GM23338 (cell line): ENCODE measurements at regions not wholly inside any gene's neighbourhood (a gene's known extent, or its start where the extent isn't known, plus 50 kb on each side); places are given as distances from the start of the nearest gene placed in this dataset.

Source experiments
- ATAC-seq: fragments of 200-7000 bp; cut with Tn5 transposase; 3 replicates; pipeline ENCODE4 v1.9.1; 2020
- DNase-seq: peaks from one replicate; pipeline ENCODE4 v3.0.0-alpha.2; 2015; ENCODE audit warnings: low spot score
- H2AFZ ChIP-seq: fragments of 200-600 bp; sonication (generic); 2 replicates; pipeline ENCODE4 v1.8.0; 2016; ENCODE audit warnings: antibody characterized with exemption, mild to moderate bottlenecking, moderate library complexity
- H3F3A ChIP-seq: fragments of 200-600 bp; sonication (generic); replicated peaks from 2 replicates; pipeline ENCODE4 v1.8.0; 2017; ENCODE audit warnings: antibody characterized with exemption, mixed run types, low read depth
- H3K27ac ChIP-seq: fragments of 200-600 bp; sonication (generic); 2 replicates; pipeline ENCODE4 v1.6.1; 2016; ENCODE audit warnings: low read depth
- H3K27me3 ChIP-seq: fragments of 200-600 bp; sonication (generic); 2 replicates; pipeline ENCODE4 v1.8.0; 2016; ENCODE audit warnings: mild to moderate bottlenecking, mixed run types, moderate library complexity; ENCODE audit not compliant: insufficient read depth
- H3K36me3 ChIP-seq: fragments of 200-600 bp; sonication (generic); 2 replicates; pipeline ENCODE4 v1.8.0; 2016; ENCODE audit warnings: mild to moderate bottlenecking; ENCODE audit not compliant: insufficient read depth
- H3K4me1 ChIP-seq: fragments of 200-600 bp; sonication (generic); 2 replicates; pipeline ENCODE4 v1.8.0; 2016; ENCODE audit warnings: mild to moderate bottlenecking, moderate library complexity; ENCODE audit not compliant: insufficient read depth
- H3K4me2 ChIP-seq: fragments of 200-600 bp; sonication (generic); 2 replicates; pipeline ENCODE4 v1.7.1; 2017; ENCODE audit warnings: mixed run types
- H3K4me3 ChIP-seq: fragments of 200-600 bp; sonication (generic); 2 replicates; pipeline ENCODE4 v1.6.1; 2016; ENCODE audit warnings: mixed run types
- H3K79me2 ChIP-seq: fragments of 200-600 bp; sonication (generic); replicated peaks from 2 replicates; pipeline ENCODE4 v1.8.0; 2017; ENCODE audit warnings: mild to moderate bottlenecking; ENCODE audit not compliant: insufficient read depth
- H3K9me2 ChIP-seq: fragments of 200-600 bp; sonication (generic); 2 replicates; pipeline ENCODE4 v1.8.0; 2017; ENCODE audit not compliant: insufficient read depth
- H4K20me1 ChIP-seq: fragments of 200-600 bp; sonication (generic); replicated peaks from 2 replicates; pipeline ENCODE4 v1.8.0; 2017; ENCODE audit warnings: mild to moderate bottlenecking; ENCODE audit not compliant: insufficient read depth
- H3K27ac Mint-ChIP-seq: 2 replicates; pipeline ENCODE4 v1.8.0; 2020; ENCODE audit warnings: inconsistent platforms, mild to moderate bottlenecking, moderate library complexity, mixed read lengths
- H3K27me3 Mint-ChIP-seq: 3 replicates; pipeline ENCODE4 v1.8.0; 2022; ENCODE audit warnings: low read depth, mild to moderate bottlenecking, moderate library complexity, mixed read lengths, inconsistent platforms; ENCODE audit not compliant: insufficient read depth, poor library complexity
- H3K36me3 Mint-ChIP-seq: 3 replicates; pipeline ENCODE4 v1.8.0; 2021; ENCODE audit warnings: low read depth, mild to moderate bottlenecking, inconsistent platforms, moderate library complexity, mixed read lengths
- H3K4me1 Mint-ChIP-seq: 3 replicates; pipeline ENCODE4 v1.8.0; 2020; ENCODE audit warnings: mild to moderate bottlenecking, inconsistent platforms, mixed read lengths
- H3K4me3 Mint-ChIP-seq: 3 replicates; pipeline ENCODE4 v1.8.0; 2021; ENCODE audit warnings: moderate library complexity, mild to moderate bottlenecking, inconsistent platforms, mixed read lengths
- H3K9me3 Mint-ChIP-seq: 3 replicates; pipeline ENCODE4 v1.8.0; 2020; ENCODE audit warnings: moderate library complexity, mild to moderate bottlenecking, inconsistent platforms, mixed read lengths
- CREB1 ChIP-seq: fragments of 250-450 bp; sonication (Bioruptor Pico); IDR thresholded peaks from 2 replicates; pipeline ENCODE4 v1.5.0; 2020; ENCODE audit warnings: low read depth, mild to moderate bottlenecking, moderate library complexity
- CTCF ChIP-seq, 2 experiments: fragments of 200-600 bp in 1 of 2; sonication (generic) in 1 of 2; conservative IDR thresholded peaks; 2 replicates each; pipeline versions ENCODE4 v1.5.1 to v1.6.1; 2016 to 2017; ENCODE audit warnings: antibody characterized with exemption in 2 of 2, low read depth in 2 of 2, mild to moderate bottlenecking in 2 of 2, moderate library complexity in 1 of 2
- ETS1 ChIP-seq: IDR thresholded peaks from 2 replicates; pipeline ENCODE4 v1.6.1; 2016; ENCODE audit warnings: antibody characterized with exemption
- EZH2 ChIP-seq: fragments of 200-600 bp; sonication (generic); IDR thresholded peaks from one replicate; pipeline ENCODE4 v1.8.0; 2017; ENCODE audit warnings: antibody characterized with exemption, mild to moderate bottlenecking, low read depth; ENCODE audit not compliant: unreplicated experiment
- NANOG ChIP-seq: IDR thresholded peaks from 2 replicates; pipeline ENCODE4 v1.6.1; 2016; ENCODE audit warnings: antibody characterized with exemption, borderline replicate concordance
- POLR2AphosphoS5 ChIP-seq: IDR thresholded peaks from 2 replicates; pipeline ENCODE4 v1.6.1; 2016; ENCODE audit warnings: antibody characterized with exemption, low read depth
- REST ChIP-seq: IDR thresholded peaks from one replicate; pipeline ENCODE4 v1.6.1; 2018; ENCODE audit warnings: antibody characterized with exemption; ENCODE audit not compliant: unreplicated experiment
- STAT1 ChIP-seq: IDR thresholded peaks from one replicate; pipeline ENCODE4 v1.6.1; 2016; ENCODE audit warnings: antibody characterized with exemption; ENCODE audit not compliant: unreplicated experiment
- ZNF114 ChIP-seq: fragments of 250-450 bp; sonication (Bioruptor Pico); IDR thresholded peaks from 2 replicates; pipeline ENCODE4 v1.5.0; 2020; ENCODE audit warnings: mild to moderate bottlenecking, moderate library complexity
- ZNF462 ChIP-seq: fragments of 250-450 bp; sonication (Bioruptor Pico); IDR thresholded peaks from 2 replicates; pipeline ENCODE4 v1.5.0; 2020; ENCODE audit warnings: mild to moderate bottlenecking, moderate library complexity

GRCh38 chr11:130808541-130808940 lies 107.7 kb downstream of the SNX19 start:
- H3K4me3 Mint-ChIP-seq: no peak overlapping the region

DNA sequence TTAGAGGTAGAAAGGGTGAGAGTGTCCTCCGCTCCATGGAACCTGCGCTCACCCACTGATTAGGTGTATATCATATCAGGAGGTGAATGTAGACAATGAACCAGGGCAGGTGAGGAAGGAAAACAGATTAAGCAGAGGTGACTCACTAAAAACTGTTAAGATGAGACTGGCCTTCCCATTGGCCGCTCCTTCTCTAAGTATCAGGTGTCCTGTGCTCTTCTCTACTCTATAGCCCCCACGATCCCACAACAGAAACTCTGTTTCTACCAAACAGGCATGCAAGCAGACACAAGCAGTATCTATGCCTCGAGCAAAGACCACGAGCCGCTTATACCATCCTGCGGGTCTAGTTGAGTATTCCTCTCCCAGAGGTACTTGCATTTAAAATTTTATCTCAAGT lies 103.1 kb downstream of the SNX19 start:
- no peaks in the 10 kb centered on the region for H3K36me3 ChIP-seq
- H3K4me1 ChIP-seq: peaks cover 9% of the 10 kb centered on the region
- H3K4me3 ChIP-seq: no peak overlapping the region
- no peaks in the 10 kb centered on the region for H3K36me3 Mint-ChIP-seq
- ATAC-seq (peak; percentile 83), DNase-seq (no peak)
- no peak overlapping the region for H3K27ac Mint-ChIP-seq
- peaks cover 7% of the 10 kb centered on the region; the same call in 1 of the 2 replicates for H3K9me2 ChIP-seq
- peaks cover 9% of the 10 kb centered on the region; the same call in 2 of the 3 replicates for H3K4me1 Mint-ChIP-seq
- no peaks in the 10 kb centered on the region for H3K9me3 Mint-ChIP-seq
- no peak overlapping the region for H3K4me3 Mint-ChIP-seq
- no peaks in the 10 kb centered on the region for H4K20me1 ChIP-seq
- no peak overlapping the region for H3K4me2 ChIP-seq
- peak overlapping the region; percentile 92 for H2AFZ ChIP-seq
- no peaks in the 10 kb centered on the region for H3K79me2 ChIP-seq
- peaks cover 2% of the 10 kb centered on the region for H3K27me3 Mint-ChIP-seq
- no peaks in the 10 kb centered on the region for H3K27me3 ChIP-seq
- no peak overlapping the region for H3K27ac ChIP-seq
- no peaks in the 10 kb centered on the region for H3F3A ChIP-seq
- TF ChIP-seq CTCF (conservative IDR thresholded peaks at IDR 0.05; ENCODE audit: low read depth in 2 of 2) (no peak), ETS1 (no peak), ZNF114 (CRISPR knock-in tag) (no peak), POLR2AphosphoS5 (no peak), ZNF462 (CRISPR knock-in tag) (no peak), NANOG (no peak), CREB1 (CRISPR knock-in tag) (no peak), REST (no peak), STAT1 (no peak)

More at GRCh38 chr11:130808541-130808940, 107.7 kb downstream of the SNX19 start:
- H3K36me3 ChIP-seq: no peaks in the 10 kb centered on the region
- DNase-seq (no peak), ATAC-seq (no peak)
- no peak overlapping the region for H3K27ac Mint-ChIP-seq
- no peaks in the 10 kb centered on the region for H3K27me3 ChIP-seq
- H3K79me2 ChIP-seq: no peaks in the 10 kb centered on the region
- peaks cover 2% of the 10 kb centered on the region for H3K27me3 Mint-ChIP-seq
- no peaks in the 10 kb centered on the region for H3F3A ChIP-seq
- H4K20me1 ChIP-seq: no peaks in the 10 kb centered on the region
- no peak overlapping the region for H3K4me2 ChIP-seq
- peaks cover 27% of the 10 kb centered on the region for H3K4me1 Mint-ChIP-seq
- H3K36me3 Mint-ChIP-seq: no peaks in the 10 kb centered on the region
- H3K9me3 Mint-ChIP-seq: no peaks in the 10 kb centered on the region
- H3K27ac ChIP-seq: no peak overlapping the region
- TF ChIP-seq EZH2 (no peak), CREB1 (CRISPR knock-in tag) (no peak)
- no peak overlapping the region for H3K4me3 ChIP-seq
- H2AFZ ChIP-seq: peak overlapping the region; percentile 38; the same call in 1 of the 2 replicates
- H3K4me1 ChIP-seq: peaks cover 15% of the 10 kb centered on the region
- peaks cover 10% of the 10 kb centered on the region for H3K9me2 ChIP-seq
